GM10266 (cell line): ENCODE measurements at regions not wholly inside any gene's neighbourhood (a gene's known extent, or its start where the extent isn't known, plus 50 kb on each side); places are given as distances from the start of the nearest gene placed in this dataset.

Experiments used
- DNase-seq: peaks from one replicate; pipeline ENCODE4 v3.0.0; 2012; ENCODE audit errors: extremely low spot score
- CTCF ChIP-seq: IDR thresholded peaks from 2 replicates; pipeline ENCODE4 v1.5.1; 2012; ENCODE audit warnings: mild to moderate bottlenecking, low read depth; ENCODE audit not compliant: control insufficient read depth, insufficient read depth; ENCODE audit errors: missing control alignments

DNA sequence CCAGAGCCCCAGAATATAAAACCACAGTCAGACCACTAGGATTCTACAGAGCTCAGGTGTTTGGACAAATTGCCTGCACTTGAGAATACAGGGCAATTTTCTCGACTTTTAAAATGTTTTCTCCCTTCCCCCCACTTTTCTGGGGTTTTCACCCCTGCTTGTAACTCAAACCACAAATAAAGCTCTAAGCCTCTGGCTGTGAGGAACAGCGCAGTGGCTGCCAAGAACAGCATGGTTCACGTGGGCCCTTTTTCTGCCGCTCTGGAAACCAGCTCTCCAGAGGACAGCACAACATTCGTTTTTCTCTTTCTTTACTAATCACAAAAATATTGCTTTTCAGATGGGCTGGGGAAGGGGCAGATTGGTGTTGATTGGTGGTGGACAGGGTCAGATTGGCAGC lies 102.2 kb upstream of the JUN start:
- TF ChIP-seq CTCF: no peak
- DNase-seq: no peak

GRCh38 chr1:58886611-58887010 lies 102.8 kb upstream of the JUN start:
- no peak for TF ChIP-seq CTCF

GRCh38 chr1:58887059-58887458 lies 103.2 kb upstream of the JUN start:
- no peak for DNase-seq
- no peak for TF ChIP-seq CTCF

More at GRCh38 chr1:58886611-58887010, 102.8 kb upstream of the JUN start:
- DNase-seq: no peak

DNA sequence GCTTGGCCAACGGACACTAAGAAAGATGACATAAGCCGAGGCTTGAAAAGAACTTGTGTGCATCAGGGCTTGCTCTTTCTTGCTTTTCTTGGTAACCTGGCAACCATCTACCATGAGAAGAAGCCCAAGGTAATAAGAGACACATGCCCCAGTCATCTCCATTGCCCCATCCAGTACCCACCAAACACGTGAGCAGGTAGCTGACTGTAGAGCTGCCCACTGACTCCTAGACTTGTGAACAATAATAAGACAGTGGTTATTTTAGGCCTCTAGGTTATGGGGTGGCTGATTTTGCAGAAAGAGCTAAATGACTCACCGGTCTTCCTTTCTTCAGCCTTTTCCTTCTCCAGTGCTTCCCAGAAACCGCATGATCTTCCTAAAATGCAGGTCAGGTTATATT lies 105.0 kb upstream of the JUN start:
- DNase-seq: no peak
- no peak for TF ChIP-seq CTCF

GRCh38 chr1:58890113-58890512 lies 106.3 kb upstream of the JUN start:
- no peak for TF ChIP-seq CTCF
- no peak for DNase-seq

GRCh38 chr1:58890609-58891008 lies 106.8 kb upstream of the JUN start:
- DNase-seq: no peak

DNA sequence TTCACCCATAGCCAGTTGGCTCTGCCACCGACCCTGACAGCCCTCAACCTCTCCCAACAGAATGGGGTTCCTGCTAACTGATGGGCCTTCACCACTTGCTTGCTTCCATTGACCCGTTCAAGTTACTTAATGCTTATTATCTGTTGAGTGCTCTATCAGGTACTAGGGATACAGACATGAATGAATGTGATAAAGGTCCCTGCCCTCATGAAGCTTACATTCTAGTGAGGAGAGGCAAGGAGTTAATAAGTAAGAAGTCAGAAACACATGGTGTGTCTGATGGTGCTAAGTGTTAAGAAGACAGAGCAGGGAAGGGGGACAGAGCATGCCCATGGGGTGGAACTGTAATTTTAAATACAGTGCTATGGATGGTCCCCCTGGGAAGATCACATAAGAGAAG lies 107.5 kb upstream of the JUN start:
- no peak for TF ChIP-seq CTCF
- no peak for DNase-seq

More at GRCh38 chr1:58890609-58891008, 106.8 kb upstream of the JUN start:
- TF ChIP-seq CTCF: no peak
